ENCODE measurements at regions not wholly inside any gene's neighbourhood (a gene's known extent, or its start where the extent isn't known, plus 50 kb on each side); places are given as distances from the start of the nearest gene placed in this dataset.

- TF ChIP-seq CTCF (IDR thresholded peaks at IDR 0.05) (no peak), POLR2A (IDR thresholded peaks at IDR 0.05) (no peak), EP300 (IDR thresholded peaks at IDR 0.05) (no peak)
Measured at GRCh38 chr1:9179463-9180110, 50.7 kb upstream of the GPR157 start.
